Gastrocnemius medialis (tissue), 4 donors: ENCODE measurements at regions not wholly inside any gene's neighbourhood (a gene's known extent, or its start where the extent isn't known, plus 50 kb on each side); places are given as distances from the start of the nearest gene placed in this dataset.
"Not testable (repeated sequence)": the region's sequence is repeated elsewhere in the genome, so short reads cannot be mapped to it uniquely, and the experiment has no call there.

Source experiments
- ATAC-seq, 2 donors: fragments of 150-250 bp; one replicate each; pipeline ENCODE4 v1.9.1; 2016
- DNase-seq, 2 donors: peaks; one replicate each; pipeline ENCODE4 v3.0.0-alpha.2; 2019
- H3K27ac ChIP-seq, 4 donors: fragments of 200-600 bp; sonication (generic); 1 replicate in 1 of 4; 2 replicates in 3 of 4; pipeline ENCODE4 v1.5.1; 2016 to 2018; ENCODE audit warnings: mild to moderate bottlenecking in 2 of 4, moderate library complexity in 1 of 4
- H3K27me3 ChIP-seq, 3 donors: fragments of 200-600 bp; sonication (generic) in 2 of 3; 1 replicate in 1 of 3; 2 replicates in 2 of 3; pipeline versions ENCODE4 v1.5.1 to v1.6.0; 2016 to 2019; ENCODE audit warnings: mild to moderate bottlenecking in 1 of 3, moderate library complexity in 1 of 3
- H3K36me3 ChIP-seq, 2 donors: fragments of 200-600 bp; sonication (generic) in 1 of 2; one replicate each; pipeline ENCODE4 v1.5.1; 2017 to 2018
- H3K4me1 ChIP-seq, 2 donors: fragments of 200-600 bp; sonication (generic) in 1 of 2; one replicate each; pipeline ENCODE4 v1.5.1; 2016 to 2017; ENCODE audit warnings: mild to moderate bottlenecking in 2 of 2
- H3K4me3 ChIP-seq, 4 donors: fragments of 200-600 bp; sonication (generic) in 3 of 4; 1 replicate in 1 of 4; 2 replicates in 3 of 4; pipeline ENCODE4 v1.5.1; 2016 to 2019; ENCODE audit warnings: mild to moderate bottlenecking in 2 of 4
- H3K9me3 ChIP-seq, 3 donors: fragments of 200-600 bp; sonication (generic) in 2 of 3; 1 replicate in 1 of 3; 2 replicates in 2 of 3; pipeline ENCODE4 v1.5.1; 2016 to 2019
- CTCF ChIP-seq, 5 experiments: fragments of 450-650 bp in 3 of 5; fragments of 200-600 bp in 2 of 5; sonication (generic) in 2 of 5; IDR thresholded peaks in 4 of 5; conservative IDR thresholded peaks in 1 of 5; 1 replicate in 4 of 5; 2 replicates in 1 of 5; pipeline ENCODE4 v1.5.1; 2016 to 2019; ENCODE audit warnings: antibody characterized with exemption in 5 of 5, mild to moderate bottlenecking in 3 of 5, moderate library complexity in 3 of 5
- POLR2A ChIP-seq, 2 donors: fragments of 450-650 bp; IDR thresholded peaks; one replicate each; pipeline ENCODE4 v1.6.1; 2017; ENCODE audit warnings: antibody characterized with exemption in 2 of 2, mild to moderate bottlenecking in 2 of 2, moderate library complexity in 2 of 2
- in situ Hi-C, 4 donors: fragments of 200-750 bp; cut with MboI; loops; one replicate each; pipeline versions ENCODE4 v1.15.0 to v1.8.0; 2017; ENCODE audit warnings: low sequenced_read_pairs in 4 of 4
- intact Hi-C: fragments of 100-400 bp; cut with DNase I; formaldehyde crosslinking; loops from one replicate; pipeline ENCODE4 v1.15.1; 2023; ENCODE audit warnings: low total_unique reads

- no peak for TF ChIP-seq POLR2A (IDR thresholded peaks at IDR 0.05)
- no peak for TF ChIP-seq CTCF (IDR thresholded peaks at IDR 0.05 in 4 of 5, conservative IDR thresholded peaks at IDR 0.05 in 1 of 5)
- H3K9me3 ChIP-seq = no peaks in the 10 kb centered on the region
- ATAC-seq (no peak), DNase-seq (no peak)
- no peaks in the 10 kb centered on the region for H3K36me3 ChIP-seq
- intact Hi-C loops = no loop called here
- H3K4me3 ChIP-seq = no peak overlapping the region
- no peaks in the 10 kb centered on the region for H3K27me3 ChIP-seq
- in situ Hi-C loops = no loop called here
- no peaks in the 10 kb centered on the region for H3K4me1 ChIP-seq
- H3K27ac ChIP-seq = no peak overlapping the region
Measured at GRCh38 chr1:172845865-172846264, 187.0 kb downstream of the FASLG start.

- H3K4me1 ChIP-seq, H3K27ac ChIP-seq, H3K27me3 ChIP-seq, H3K36me3 ChIP-seq, H3K4me3 ChIP-seq, DNase-seq, ATAC-seq, intact Hi-C loops, H3K9me3 ChIP-seq, in situ Hi-C loops: not testable (repeated sequence)
Measured at GRCh38 chr1:172847814-172848213, 188.9 kb downstream of the FASLG start.

- no peak for DNase-seq
- H3K27ac ChIP-seq = no peak overlapping the region
- no peaks in the 10 kb centered on the region for H3K9me3 ChIP-seq
- no peak for ATAC-seq
- no peaks in the 10 kb centered on the region for H3K27me3 ChIP-seq
- in situ Hi-C loops (no loop called here), intact Hi-C loops (no loop called here)
- H3K4me1 ChIP-seq = no peaks in the 10 kb centered on the region
- TF ChIP-seq POLR2A (IDR thresholded peaks at IDR 0.05) (no peak), CTCF (IDR thresholded peaks at IDR 0.05 in 4 of 5, conservative IDR thresholded peaks at IDR 0.05 in 1 of 5) (no peak)
- no peak overlapping the region for H3K4me3 ChIP-seq
- H3K36me3 ChIP-seq = no peaks in the 10 kb centered on the region
Measured at GRCh38 chr1:172849653-172850052, 190.8 kb downstream of the FASLG start.

- no peaks in the 10 kb centered on the region for H3K4me1 ChIP-seq
- intact Hi-C loops (no loop called here), in situ Hi-C loops (no loop called here)
- DNase-seq (no peak), ATAC-seq (no peak)
- H3K9me3 ChIP-seq = no peaks in the 10 kb centered on the region
- no peak overlapping the region for H3K4me3 ChIP-seq
- no peaks in the 10 kb centered on the region for H3K36me3 ChIP-seq
- no peaks in the 10 kb centered on the region for H3K27me3 ChIP-seq
- TF ChIP-seq POLR2A (IDR thresholded peaks at IDR 0.05) = no peak
- TF ChIP-seq CTCF (IDR thresholded peaks at IDR 0.05 in 4 of 5, conservative IDR thresholded peaks at IDR 0.05 in 1 of 5) = no peak
- H3K27ac ChIP-seq = no peak overlapping the region
Measured at GRCh38 chr1:172851077-172851476, 192.2 kb downstream of the FASLG start.

- in situ Hi-C loops = no loop called here
- Histone ChIP-seq H3K27ac (no peak overlapping the region), H3K4me3 (no peak overlapping the region), H3K27me3 (no peaks in the 10 kb centered on the region), H3K4me1 (no peaks in the 10 kb centered on the region), H3K9me3 (no peaks in the 10 kb centered on the region), H3K36me3 (no peaks in the 10 kb centered on the region)
- intact Hi-C loops = no loop called here
- DNase-seq (no peak), ATAC-seq (no peak)
- TF ChIP-seq POLR2A (IDR thresholded peaks at IDR 0.05) (no peak), CTCF (IDR thresholded peaks at IDR 0.05 in 4 of 5, conservative IDR thresholded peaks at IDR 0.05 in 1 of 5) (no peak)
Measured at GRCh38 chr1:172851856-172852255, 193.0 kb downstream of the FASLG start.

- in situ Hi-C loops, DNase-seq, H3K36me3 ChIP-seq, H3K27ac ChIP-seq, H3K9me3 ChIP-seq, ATAC-seq, H3K4me1 ChIP-seq, H3K4me3 ChIP-seq, H3K27me3 ChIP-seq, intact Hi-C loops: not testable (repeated sequence)
Measured at GRCh38 chr1:172855983-172856382, 194.8 kb downstream of the TNFSF18 start.
